GM21447 (cell line): ENCODE measurements at regions not wholly inside any gene's neighbourhood (a gene's known extent, or its start where the extent isn't known, plus 50 kb on each side); places are given as distances from the start of the nearest gene placed in this dataset.

Experiments used
- ATAC-seq: cut with Tn5 transposase; IDR thresholded peaks from one replicate; pipeline ENCODE4 v1.9.1; 2021; ENCODE audit not compliant: unreplicated experiment

DNA sequence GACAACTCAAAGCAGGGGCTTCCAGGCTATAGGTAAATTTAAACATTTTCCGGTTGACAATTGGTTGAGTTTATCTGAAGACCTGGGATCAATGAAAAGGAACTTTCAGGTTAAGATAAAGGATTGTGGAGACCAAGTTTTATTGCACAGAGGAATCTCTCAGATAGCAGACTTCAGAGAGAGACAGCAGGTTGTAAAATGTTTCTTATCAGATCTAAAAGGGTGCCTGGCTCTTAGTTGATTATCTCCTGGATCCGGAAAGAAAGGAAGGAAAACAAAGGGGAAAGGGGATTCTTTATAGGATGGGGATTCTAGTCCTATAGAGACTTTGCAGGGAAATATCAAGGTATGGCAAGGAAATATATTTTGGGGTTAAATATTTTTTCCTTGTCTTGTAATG, 951.3 kb upstream of the SEMA6D start:
- no peak for ATAC-seq

DNA sequence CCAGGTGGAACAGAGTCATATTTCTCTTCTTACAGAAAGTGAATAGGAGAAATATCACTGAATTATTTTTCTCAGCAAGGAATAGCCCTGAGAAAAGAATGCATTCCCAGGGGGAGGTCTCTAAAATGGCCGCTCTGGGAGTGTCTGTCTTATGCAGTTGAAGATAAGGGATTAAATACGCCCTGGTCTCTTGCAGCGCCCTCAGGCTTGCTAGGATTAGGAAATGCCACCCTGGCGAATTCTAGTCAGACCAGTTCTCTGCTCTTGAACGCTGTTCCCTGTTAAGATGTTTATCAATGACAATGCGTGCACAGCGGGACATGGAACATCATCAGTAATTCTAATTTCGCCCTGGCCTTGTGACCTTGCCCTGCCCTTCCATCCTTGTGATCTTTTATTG, 949.0 kb upstream of the SEMA6D start:
- ATAC-seq = no peak

DNA sequence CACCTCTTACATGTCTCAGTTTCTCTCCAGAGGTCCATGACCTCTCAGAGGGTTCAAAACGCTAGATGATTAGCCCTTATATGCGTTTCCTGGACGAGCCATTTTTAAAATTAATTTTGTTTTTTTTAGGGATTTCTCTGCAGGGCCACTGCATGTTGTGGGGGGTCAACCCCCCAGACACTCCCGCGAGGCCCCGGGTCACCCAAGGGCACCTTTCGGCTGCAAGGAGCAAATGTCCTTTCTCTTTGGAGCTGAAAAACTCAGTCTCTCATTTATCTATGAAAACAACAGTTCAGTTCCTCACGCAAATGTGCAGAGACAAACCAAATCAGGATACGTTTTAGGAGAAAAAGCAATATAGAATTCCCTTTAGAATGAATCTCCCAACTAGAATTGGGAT, 944.3 kb upstream of the SEMA6D start:
- no peak for ATAC-seq

DNA sequence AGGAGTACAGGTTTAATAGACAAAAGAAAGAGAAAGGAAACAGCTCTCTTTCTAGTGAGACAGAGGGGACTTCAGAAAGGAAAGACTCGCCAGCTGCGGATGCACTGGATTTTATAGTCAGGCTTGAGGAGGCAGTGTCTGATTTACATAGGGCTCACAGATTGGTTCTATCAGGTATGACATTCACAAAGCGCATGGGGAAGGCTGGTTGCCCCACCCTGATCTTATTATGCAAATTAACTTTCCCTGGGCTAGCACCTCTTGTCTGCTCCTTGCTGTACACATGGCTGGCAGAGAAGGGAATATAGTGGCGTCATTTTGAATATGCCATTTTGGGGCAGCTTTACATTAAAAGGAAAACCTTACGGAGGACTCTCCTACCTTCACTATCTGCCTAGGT, 938.4 kb upstream of the SEMA6D start:
- no peak for ATAC-seq

DNA sequence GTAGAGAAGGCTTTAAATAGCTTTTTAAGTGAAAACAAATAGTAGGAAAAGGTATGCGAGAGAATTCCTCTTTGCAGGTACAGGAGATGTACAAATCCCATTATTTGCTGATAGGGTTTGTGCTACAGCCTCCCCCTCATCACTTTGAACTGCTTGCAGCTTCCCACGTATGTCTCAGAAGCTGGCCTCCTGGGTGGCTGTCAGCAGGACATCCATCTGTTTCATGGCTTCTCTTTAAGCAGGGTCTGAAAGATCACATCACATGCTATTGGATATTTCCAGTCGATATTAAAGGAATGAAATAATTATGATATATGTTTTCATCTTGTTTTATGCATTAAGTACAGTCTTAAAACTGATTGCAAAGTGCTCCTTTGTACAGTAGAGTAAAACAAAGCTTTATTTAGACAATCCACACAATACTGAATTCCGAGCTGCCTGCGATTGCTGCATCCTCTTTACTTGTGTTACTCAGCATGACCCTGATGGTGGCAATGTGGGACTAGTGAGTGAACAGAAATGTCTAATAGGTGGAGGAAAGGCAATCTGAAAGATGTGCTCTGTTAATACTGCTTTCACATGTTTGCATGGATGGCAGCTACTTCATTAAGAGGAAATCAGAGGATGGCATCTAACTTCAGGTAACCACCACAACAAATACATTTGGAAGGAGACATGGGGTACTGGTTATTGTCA, 930.6 kb upstream of the SEMA6D start:
- ATAC-seq = no peak

DNA sequence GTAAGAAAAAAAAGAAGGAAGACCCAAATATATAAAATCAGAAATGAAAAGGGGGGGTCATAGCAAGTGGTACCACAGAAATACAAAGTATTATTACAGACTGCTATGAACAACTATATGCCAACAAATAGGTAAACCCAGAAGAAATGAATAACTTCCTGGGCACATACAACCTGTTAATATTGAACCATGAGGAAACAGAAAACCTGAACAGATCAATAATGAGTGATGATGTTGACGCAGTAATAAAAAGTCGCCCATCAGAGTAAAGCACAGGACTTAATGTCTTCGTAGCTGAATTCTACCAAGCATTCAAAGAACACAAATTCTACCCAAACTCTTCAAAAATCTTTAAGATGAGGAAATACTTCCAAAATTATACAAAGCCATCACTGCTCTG, 921.6 kb upstream of the SEMA6D start:
- ATAC-seq = no peak

DNA sequence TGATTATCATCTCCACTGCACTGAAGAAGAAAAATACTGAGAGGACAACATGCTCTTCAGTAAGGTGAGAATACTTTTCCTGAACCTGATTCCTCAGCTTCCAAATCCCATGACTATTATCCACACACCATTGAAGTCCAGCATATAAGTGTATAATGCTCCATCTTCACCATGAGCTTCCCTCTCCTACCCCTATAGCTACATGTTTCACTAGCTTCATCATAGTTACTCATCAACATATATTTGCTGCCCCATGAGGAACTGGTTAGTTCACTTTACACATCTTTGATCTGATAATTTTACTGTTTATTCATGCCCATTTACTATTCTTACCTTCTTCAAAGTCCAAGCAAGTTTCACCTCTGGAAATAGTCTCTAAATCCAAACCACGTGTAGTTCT, 908.5 kb upstream of the SEMA6D start:
- no peak for ATAC-seq

DNA sequence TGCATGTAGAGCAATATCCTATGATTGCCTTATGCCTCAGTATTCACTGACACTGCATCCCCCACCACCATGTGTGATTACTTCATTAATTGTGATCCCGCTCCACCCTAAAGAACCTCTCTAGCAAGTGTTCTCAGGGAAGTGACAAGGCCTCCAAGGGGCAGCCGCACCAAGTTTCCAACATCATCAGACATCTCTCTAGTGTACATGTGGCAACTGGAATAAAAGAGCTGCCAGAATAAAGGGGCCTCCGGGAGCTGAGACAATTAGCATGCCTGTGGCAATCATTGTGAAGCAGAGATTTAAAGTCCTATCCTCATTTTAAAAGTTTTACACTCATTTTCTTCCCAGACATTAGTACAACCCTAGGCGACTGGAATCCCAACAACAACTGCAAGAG, 902.1 kb upstream of the SEMA6D start:
- no peak for ATAC-seq

DNA sequence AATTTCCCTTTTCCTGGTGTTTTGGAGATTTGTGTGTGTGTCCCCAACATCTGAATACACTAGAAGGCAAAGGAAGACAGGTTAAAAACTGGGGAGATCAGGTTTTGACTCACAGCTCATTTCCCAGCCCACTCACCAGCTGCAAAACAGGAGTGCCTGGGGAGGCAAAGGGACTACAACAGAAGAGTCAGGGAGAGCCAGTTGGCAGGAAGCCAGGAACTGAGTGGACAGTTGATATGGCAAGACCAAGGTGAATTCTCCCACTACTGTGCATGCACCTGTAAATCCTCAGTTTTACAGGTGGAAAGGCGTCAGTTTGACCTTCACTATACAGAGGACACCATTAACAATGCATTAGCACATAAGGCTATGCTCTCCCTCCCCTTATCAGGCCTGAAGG, 901.5 kb upstream of the SEMA6D start:
- no peak for ATAC-seq

DNA sequence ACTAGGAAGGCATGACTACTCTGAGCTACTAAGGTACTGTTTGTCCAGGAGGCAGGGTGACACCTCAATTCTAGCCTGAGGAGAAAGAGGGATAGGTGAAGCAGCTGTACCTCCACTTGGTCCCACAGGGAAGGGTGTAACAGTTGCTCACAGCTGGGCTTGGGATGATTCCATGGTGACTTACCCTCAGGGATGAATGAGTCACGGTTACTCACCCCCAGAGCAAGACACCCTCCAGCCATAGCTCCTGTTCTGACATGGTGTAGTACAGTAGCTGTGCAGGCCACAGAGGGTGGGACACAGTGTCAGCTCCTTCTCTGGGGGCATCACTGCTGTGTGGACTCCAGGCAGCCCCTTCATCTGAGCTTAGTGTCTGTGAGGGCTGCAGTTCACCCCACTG, 868.6 kb upstream of the SEMA6D start:
- ATAC-seq = no peak

DNA sequence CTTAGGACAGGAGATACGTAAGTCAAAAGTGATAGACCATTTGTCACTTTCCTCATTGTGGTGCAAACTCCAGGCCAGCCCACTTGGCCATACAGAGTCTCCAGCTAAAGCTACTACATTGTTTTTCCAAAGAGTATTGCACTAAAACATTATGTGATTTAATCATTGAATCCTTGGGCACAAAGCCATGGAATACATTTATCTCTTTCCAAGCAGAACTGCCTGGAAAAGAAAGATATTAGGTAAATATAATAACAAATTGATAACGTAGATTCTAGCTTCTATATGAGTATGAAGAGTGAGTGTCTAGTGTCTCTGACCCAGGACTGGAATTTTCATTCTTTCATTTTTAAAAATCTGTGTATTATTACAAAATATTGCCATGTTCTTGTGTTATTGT, 863.7 kb upstream of the SEMA6D start:
- ATAC-seq = no peak

DNA sequence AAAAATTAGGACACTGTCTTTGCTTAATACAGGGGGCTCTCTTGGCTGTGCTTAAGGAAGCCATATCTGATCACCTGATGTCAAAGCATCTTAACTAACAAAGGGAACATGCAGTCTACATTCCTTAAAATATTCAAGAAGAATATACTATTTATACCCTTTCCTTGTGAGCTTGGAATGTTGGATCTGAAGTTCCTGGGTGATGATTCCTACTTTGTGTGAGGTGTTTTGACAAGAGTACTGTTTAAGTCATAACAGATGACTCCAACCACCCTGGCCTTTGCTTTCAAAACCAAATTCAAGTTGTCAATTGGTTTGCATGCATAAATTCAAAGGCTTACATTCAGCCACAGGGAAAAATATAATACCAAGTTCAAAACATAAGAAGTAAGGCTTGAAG, 862.7 kb upstream of the SEMA6D start:
- ATAC-seq = no peak

DNA sequence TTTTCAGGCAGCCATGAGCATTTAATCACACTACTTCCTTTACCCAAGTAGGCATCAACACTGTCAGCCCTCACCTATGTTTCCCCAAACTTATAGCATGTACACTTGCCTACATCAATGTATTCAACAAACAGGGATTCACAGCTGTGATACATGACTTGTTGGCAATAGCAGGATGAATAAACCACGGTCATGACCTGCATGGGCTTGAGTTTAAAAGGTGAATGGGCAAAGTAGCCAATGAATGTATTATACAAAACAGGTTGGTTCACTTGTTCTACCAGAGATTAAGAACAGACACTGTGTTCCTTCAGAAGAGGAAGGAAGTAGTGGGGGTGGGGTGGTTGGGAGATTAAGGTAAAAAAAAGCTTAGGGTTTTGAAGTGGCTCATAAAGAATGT, 861.9 kb upstream of the SEMA6D start:
- no peak for ATAC-seq

DNA sequence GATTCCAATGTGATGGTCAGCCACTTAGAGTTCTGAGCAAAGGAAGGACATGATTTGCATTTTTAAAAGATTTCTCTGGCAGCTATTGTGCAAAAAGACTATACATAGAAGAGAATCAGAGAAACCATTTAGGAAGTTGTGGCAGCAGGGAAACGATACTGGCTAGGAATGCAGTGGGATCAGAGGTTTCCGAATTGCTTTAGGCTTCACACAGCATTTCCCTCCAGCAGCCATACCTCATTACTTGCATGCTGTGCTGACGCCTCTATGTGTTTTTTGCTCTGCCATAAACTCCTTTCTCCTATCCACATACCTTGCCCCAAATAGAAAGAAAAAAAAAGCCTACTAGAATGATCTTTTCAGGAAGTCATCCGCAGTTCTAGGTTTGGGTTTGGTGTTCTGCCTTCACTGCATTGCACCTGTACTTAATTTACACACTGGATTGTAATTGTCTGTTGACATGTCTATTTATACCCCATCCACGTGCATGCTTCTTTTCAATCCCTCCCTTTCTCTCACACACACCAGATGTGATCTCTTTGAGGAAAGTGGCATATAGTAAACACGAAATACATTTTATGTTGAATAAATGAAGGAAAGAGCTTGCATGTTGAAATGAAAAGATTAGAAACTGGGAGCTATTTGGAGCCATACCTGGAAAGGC, 860.3 kb upstream of the SEMA6D start:
- ATAC-seq = no peak

DNA sequence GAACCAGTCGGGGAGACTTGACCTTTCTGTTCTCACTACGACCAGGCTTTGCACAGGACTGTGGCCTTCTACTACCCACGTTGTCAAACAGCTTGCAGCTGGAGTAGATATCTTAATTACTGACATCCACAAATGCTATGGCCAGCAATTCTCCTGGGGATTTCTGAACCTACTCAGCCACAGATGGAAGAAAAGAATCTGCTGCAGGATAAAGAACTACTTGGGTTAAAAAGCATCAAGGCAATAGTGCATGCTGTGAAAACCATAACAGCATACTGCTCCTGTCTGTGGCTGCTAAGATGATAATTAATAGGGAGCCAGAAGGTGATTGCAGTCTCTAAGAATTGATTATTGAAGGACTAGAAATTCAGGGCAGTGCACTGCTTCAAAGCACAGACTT, 859.2 kb upstream of the SEMA6D start:
- ATAC-seq = no peak

DNA sequence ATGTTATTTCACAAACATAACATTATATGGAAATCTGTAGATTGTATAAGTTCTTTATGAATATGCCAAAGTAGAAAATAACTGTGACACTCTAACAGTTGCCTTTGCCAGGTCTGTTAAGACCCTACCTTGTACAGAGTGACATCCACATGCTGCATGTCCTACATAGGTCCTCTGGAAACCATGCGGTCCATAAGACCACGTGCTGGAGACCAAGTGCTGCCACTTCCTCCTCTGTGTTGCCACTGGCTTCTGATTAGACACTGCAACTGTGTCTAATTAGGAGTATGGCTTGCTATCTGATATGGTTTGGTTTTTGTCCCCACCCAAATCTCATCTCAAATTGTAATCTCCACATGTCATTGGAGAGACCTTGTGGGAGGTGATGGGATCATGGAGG, 855.5 kb upstream of the SEMA6D start:
- no peak for ATAC-seq

DNA sequence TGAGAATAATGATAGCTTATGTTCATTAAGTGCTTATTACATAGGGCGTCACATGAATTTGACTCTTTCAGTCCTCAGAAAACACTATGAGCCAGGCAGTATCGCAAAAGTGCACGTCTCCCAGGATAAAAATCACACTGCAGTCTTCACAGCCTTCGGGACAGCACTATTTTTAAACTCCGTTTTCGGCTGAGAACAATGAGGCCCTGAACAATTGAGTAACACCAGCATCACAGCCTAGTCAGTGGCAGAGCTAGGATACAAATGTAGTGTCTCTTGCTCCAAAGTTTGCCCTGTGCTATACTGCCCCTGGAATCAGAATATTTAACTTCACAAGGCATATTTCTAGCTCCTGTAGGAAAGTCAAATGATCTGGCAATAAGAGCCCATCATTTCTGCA, 852.1 kb upstream of the SEMA6D start:
- no peak for ATAC-seq

DNA sequence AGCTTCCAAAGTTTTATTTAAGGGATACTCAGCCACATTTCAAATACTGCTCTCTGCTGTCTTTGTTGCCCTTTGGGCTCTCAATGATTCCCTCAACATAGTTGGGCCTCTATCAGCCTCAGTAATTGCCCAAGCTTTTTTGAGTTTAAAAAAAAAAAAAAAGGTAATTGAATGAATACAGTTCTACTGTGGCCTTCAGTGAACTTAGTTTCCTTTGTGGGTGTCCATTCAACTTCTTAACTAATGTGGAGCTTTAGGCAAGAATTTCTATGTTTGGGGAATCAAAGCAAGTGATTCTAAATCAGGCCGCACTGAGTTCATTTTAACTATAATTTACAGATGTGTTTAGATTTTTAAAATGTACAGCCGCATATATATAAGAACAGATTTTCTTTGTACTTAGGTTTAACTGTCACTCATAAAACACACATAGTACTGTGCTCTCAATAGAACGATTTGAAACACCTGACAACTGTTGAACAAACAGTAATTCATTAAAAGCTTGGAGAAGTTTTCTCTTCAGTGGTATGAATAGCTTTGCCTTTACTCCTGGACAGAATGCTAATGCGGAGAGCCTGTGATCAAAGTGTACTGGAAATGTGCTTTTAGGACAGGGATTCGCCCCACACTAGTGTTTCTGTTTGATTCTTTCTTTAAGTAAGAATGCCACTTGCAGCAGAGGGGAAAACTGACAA, 844.9 kb upstream of the SEMA6D start:
- ATAC-seq = no peak

DNA sequence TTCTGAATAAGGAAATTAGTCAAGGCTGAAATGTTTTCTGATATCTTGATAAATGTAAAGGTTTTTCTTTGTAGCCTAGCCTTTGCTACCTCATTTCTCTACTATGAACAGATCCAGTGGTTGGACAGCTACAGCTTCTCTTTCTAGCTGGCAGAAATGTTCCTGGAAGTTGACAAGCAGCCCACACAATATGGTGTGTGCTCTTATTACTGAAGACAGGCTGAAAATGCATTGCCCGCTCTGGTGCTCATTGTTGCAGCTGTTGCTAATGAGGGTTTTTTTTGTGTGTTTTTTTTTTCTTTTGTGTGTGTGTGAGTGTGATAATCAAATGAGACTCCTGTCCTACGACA, 844.3 kb upstream of the SEMA6D start:
- no peak for ATAC-seq

DNA sequence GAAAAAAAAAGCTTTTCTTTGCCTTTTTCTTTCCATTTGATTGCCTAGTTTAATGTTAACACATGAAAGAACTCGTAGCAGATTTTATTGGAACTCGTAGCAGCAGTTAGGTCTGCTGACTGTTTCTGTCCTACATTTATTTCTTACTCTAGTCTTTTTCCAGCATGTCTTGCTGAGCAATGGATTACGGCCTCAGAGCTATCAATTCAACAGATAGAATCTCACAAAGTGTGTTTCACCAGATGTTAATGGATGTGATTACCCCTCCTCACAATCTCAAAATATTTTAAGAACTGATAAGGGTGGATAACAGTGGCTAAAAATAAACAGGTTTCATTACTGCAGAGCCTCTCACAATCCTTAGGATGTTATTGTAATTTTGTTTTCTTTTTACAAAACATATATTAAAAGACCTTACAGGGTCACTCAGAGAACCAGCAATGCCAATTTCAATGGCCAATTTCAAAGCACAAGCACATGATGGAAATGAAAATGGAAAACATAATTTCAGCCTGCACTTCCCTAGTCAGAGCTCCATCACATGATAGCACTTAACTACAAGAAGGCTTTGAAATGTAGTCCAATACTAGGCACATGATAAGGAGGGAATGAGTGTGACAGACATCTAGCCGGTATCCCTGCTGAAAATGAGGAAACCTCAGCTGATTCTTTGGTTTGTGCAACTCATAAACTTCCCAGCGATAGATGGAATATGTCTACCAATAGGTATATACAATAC, 838.1 kb upstream of the SEMA6D start:
- no peak for ATAC-seq

DNA sequence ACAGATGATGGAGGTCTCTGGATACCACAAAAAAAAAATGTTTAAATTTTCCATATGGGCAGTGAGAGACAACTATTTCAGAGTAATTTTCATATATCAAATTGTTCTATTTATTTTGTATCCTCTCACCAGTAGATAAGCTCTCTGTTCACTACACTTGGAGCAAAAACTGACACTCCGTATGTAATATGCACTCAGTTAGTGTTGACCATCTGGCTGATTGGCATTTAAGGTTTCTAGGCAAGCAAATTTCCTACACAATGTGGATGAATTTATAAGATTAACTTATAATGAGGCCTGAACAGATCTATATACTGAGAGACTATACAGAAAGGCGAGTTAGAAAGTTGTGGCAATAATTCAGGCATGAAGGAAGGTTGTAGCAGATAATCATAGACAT, 836.5 kb upstream of the SEMA6D start:
- no peak for ATAC-seq

DNA sequence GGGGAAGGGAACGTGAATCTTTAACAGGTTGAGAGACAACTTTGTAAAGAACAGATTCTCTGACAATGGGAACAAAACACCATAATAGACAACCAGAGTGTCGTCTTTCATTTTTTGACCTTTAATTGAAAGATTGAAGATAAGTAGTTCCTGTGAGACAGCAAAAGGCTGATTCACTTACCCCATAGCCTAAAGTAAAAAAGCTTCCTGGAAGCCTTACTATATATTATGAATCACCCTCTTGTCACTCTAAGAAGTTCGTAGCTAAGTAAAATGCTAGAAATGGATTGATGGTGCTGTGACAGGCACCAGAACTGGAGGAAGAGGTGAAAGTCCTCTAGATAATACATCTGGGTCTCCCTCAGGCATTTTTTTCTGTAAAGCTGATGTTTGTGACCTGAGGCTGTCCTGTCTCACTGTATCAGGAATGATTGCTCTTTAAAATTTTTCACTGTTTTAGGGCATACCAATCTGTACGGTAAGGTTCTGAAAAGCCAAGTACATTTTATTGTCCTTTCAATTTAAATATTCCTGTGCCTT, 824.6 kb upstream of the SEMA6D start:
- no peak for ATAC-seq
